HepG2 (cell line): ENCODE measurements at regions not wholly inside any gene's neighbourhood (a gene's known extent, or its start where the extent isn't known, plus 50 kb on each side); places are given as distances from the start of the nearest gene placed in this dataset.
A peak's percentile ranks its signal among the peaks of the same experiment; 100 is the strongest.

Experiments
- ATAC-seq: fragments of 200-7000 bp; cut with Tn5 transposase; 3 replicates; pipeline ENCODE4 v1.9.1; 2020; ENCODE audit warnings: mild to moderate bottlenecking, moderate library complexity
- BruUV-seq: library from RNA; stranded (reverse); fragments of 400-500 nt; replicated peaks from 2 replicates; lab custom pipeline; 2021; lab: Mats Ljungman, UMichigan
- CTCF ChIA-PET: fragments of 300-600 bp; formaldehyde crosslinking; extraction: SDS; loops from one replicate; lab custom pipeline; 2021; ENCODE audit warnings: low total read pairs, inconsistent platforms, low intra/inter-chr PET ratio; lab: Yijun Ruan, JAX
- POLR2A ChIA-PET: fragments of 350-600 bp; sonication (Branson Sonifier 250); formaldehyde crosslinking; loops from one replicate; lab custom pipeline; 2020; ENCODE audit warnings: antibody characterized with exemption, inconsistent platforms; lab: Yijun Ruan, JAX
- DNase-seq: peaks from one replicate; pipeline ENCODE4 v3.0.0-alpha.2; 2015; ENCODE audit warnings: low spot score
- FAIRE-seq: peaks from 3 replicates; lab custom pipeline; 2011; peaks lifted over from hg19 to GRCh38; lab: Jason Lieb, UNC
- H2AFZ ChIP-seq: one replicate; pipeline ENCODE4 v1.6.1; 2011; ENCODE audit warnings: low read length, inconsistent platforms
- H3K27ac ChIP-seq: fragments of 300-600 bp; 3 replicates; pipeline ENCODE4 v1.8.0; 2011; ENCODE audit warnings: mixed run types, mild to moderate bottlenecking, mixed read lengths, low read length, inconsistent platforms; ENCODE audit not compliant: insufficient read depth; ENCODE audit errors: extremely low read length
- H3K27me3 ChIP-seq, 2 experiments: fragments of 200-600 bp in 1 of 2; 2 replicates in 1 of 2; 3 replicates in 1 of 2; pipeline versions ENCODE4 v1.6.0 to v1.8.0; 2011; ENCODE audit warnings: low read length in 2 of 2, mild to moderate bottlenecking in 2 of 2, moderate library complexity in 2 of 2, inconsistent platforms in 1 of 2; ENCODE audit not compliant: insufficient read depth in 2 of 2, control insufficient read depth in 1 of 2
- H3K36me3 ChIP-seq, 2 experiments: fragments of 200-600 bp in 1 of 2; replicated peaks in 1 of 2; 2 replicates in 1 of 2; 3 replicates in 1 of 2; pipeline versions ENCODE4 v1.5.1 to v1.8.0; 2011; ENCODE audit warnings: low read length in 2 of 2, inconsistent platforms in 1 of 2; ENCODE audit not compliant: insufficient read depth in 2 of 2, control insufficient read depth in 1 of 2
- H3K4me1 ChIP-seq: 2 replicates; pipeline ENCODE4 v1.5.1; 2012; ENCODE audit warnings: low read length, inconsistent platforms; ENCODE audit not compliant: insufficient read depth
- H3K4me2 ChIP-seq: 2 replicates; pipeline ENCODE4 v1.6.0; 2011; ENCODE audit warnings: low read depth, low read length, inconsistent platforms
- H3K4me3 ChIP-seq, 3 experiments: fragments of 200-600 bp in 1 of 3; sonication (generic), shearing (Covaris generic) in 1 of 3; replicated peaks in 1 of 3; 2 replicates each; pipeline ENCODE4 v1.5.1; 2011 to 2016; ENCODE audit warnings: low read length in 3 of 3, inconsistent platforms in 2 of 3, low read depth in 2 of 3, mild to moderate bottlenecking in 2 of 3, control low read depth in 1 of 3, mixed read lengths in 1 of 3; ENCODE audit not compliant: insufficient read depth in 1 of 3
- H3K79me2 ChIP-seq: one replicate; pipeline ENCODE4 v1.6.1; 2011; ENCODE audit warnings: low read length, inconsistent platforms; ENCODE audit not compliant: insufficient read depth
- H3K9ac ChIP-seq: 2 replicates; pipeline ENCODE4 v1.6.0; 2011; ENCODE audit warnings: mild to moderate bottlenecking, low read depth, low read length, inconsistent platforms; ENCODE audit not compliant: insufficient read depth
- H3K9me3 ChIP-seq: 2 replicates; pipeline ENCODE4 v1.5.1; 2012; ENCODE audit warnings: mild to moderate bottlenecking, low read length
- H4K20me1 ChIP-seq: 2 replicates; pipeline ENCODE4 v1.6.0; 2011; ENCODE audit warnings: inconsistent platforms, mild to moderate bottlenecking, low read length, moderate library complexity; ENCODE audit not compliant: insufficient read depth
- GPN1 ChIP-seq: sonication (generic); formaldehyde crosslinking; IDR thresholded peaks from 2 replicates; pipeline ENCODE4 v1.5.1; 2020; ENCODE audit warnings: missing genetic modification reagents, borderline replicate concordance
- MNT ChIP-seq: fragments of 450-650 bp; IDR thresholded peaks from 2 replicates; pipeline ENCODE4 v1.6.1; 2016
- PREB ChIP-seq: sonication (generic); formaldehyde crosslinking; IDR thresholded peaks from 2 replicates; pipeline ENCODE4 v1.4.0; 2020; ENCODE audit warnings: missing genetic modification reagents
- SMAD1 ChIP-seq: sonication (generic); formaldehyde crosslinking; IDR thresholded peaks from 2 replicates; pipeline ENCODE4 v1.4.0; 2020; ENCODE audit warnings: missing genetic modification reagents, low read depth, mild to moderate bottlenecking, borderline replicate concordance
- SNAPC4 ChIP-seq: sonication (generic); formaldehyde crosslinking; IDR thresholded peaks from 2 replicates; pipeline ENCODE4 v1.4.0; 2020; ENCODE audit warnings: mild to moderate bottlenecking, missing genetic modification reagents
- ZNF670 ChIP-seq: sonication (generic); formaldehyde crosslinking; IDR thresholded peaks from 2 replicates; pipeline ENCODE4 v1.8.0; 2022; ENCODE audit warnings: mild to moderate bottlenecking, missing genetic modification reagents, borderline replicate concordance
- WGBS: methylation state at CpG from one replicate; pipeline ENCODE4 v1.1.6; 2017; ENCODE audit warnings: low lambda C conversion rate; 5-methylcytosine and 5-hydroxymethylcytosine counted together
- in situ Hi-C: cut with HindIII; loops from 2 replicates; pipeline ENCODE4 v1.10.0; 2017; ENCODE audit warnings: low pct_unique_long_range_greater_than_20kb; ENCODE audit not compliant: extremely low pct_ligation_motif_present
- intact Hi-C: fragments of 100-400 bp; cut with micrococcal nuclease; formaldehyde crosslinking; loops from one replicate; pipeline ENCODE4 v1.10.0; 2022; ENCODE audit not compliant: unreplicated experiment
- TF ChIP-seq, protein P1 (sequence below): sonication (generic); formaldehyde crosslinking; conservative IDR thresholded peaks from 2 replicates; pipeline ENCODE4 v1.8.0; 2022; ENCODE audit warnings: low read depth, missing genetic modification reagents
- TF ChIP-seq, protein P2 (sequence below): fragments of 450-650 bp; IDR thresholded peaks from 2 replicates; pipeline ENCODE4 v1.6.1; 2017; ENCODE audit warnings: mild to moderate bottlenecking

DNA sequence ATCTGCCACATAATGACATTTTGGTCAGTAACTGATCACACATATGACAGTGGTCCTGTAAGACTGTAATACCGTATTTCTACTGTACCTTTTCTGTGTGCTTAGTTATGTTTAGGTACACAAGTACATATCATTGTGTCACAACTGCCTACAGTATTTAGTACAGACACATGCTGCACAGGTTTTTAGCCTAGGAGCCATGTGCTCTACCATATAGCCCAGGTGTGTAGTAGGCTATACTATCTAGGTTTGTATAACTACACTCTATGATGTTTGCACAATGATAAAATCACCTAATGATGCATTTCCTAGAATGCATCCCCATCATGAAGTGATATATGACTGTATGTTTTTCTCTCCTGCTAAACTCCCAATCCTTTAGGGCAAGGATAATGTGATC is 61.2 kb upstream of the MIR17HG start:
- Histone ChIP-seq H3K4me2 (no peak overlapping the region), H3K79me2 (no peaks in the 10 kb centered on the region)
- POLR2A ChIA-PET: no interaction called here
- TF ChIP-seq MNT (peak; percentile 82), SNAPC4 (CRISPR knock-in tag) (no peak), SMAD1 (no peak), GPN1 (CRISPR knock-in tag) (no peak), PREB (CRISPR knock-in tag) (no peak), ZNF670 (CRISPR knock-in tag) (no peak)
- TF ChIP-seq, protein P1, sequence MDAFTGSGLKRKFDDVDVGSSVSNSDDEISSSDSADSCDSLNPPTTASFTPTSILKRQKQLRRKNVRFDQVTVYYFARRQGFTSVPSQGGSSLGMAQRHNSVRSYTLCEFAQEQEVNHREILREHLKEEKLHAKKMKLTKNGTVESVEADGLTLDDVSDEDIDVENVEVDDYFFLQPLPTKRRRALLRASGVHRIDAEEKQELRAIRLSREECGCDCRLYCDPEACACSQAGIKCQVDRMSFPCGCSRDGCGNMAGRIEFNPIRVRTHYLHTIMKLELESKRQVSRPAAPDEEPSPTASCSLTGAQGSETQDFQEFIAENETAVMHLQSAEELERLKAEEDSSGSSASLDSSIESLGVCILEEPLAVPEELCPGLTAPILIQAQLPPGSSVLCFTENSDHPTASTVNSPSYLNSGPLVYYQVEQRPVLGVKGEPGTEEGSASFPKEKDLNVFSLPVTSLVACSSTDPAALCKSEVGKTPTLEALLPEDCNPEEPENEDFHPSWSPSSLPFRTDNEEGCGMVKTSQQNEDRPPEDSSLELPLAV (CRISPR knock-in tag): no peak
- TF ChIP-seq, protein P2, sequence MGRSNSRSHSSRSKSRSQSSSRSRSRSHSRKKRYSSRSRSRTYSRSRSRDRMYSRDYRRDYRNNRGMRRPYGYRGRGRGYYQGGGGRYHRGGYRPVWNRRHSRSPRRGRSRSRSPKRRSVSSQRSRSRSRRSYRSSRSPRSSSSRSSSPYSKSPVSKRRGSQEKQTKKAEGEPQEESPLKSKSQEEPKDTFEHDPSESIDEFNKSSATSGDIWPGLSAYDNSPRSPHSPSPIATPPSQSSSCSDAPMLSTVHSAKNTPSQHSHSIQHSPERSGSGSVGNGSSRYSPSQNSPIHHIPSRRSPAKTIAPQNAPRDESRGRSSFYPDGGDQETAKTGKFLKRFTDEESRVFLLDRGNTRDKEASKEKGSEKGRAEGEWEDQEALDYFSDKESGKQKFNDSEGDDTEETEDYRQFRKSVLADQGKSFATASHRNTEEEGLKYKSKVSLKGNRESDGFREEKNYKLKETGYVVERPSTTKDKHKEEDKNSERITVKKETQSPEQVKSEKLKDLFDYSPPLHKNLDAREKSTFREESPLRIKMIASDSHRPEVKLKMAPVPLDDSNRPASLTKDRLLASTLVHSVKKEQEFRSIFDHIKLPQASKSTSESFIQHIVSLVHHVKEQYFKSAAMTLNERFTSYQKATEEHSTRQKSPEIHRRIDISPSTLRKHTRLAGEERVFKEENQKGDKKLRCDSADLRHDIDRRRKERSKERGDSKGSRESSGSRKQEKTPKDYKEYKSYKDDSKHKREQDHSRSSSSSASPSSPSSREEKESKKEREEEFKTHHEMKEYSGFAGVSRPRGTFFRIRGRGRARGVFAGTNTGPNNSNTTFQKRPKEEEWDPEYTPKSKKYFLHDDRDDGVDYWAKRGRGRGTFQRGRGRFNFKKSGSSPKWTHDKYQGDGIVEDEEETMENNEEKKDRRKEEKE: no peak
- TF ChIP-seq, all 625 proteins: peak for 1
- intact Hi-C loops (no loop called here), in situ Hi-C loops (no loop called here)
- H3K4me3 ChIP-seq: no peak overlapping the region
- H3K4me1 ChIP-seq: no peaks in the 10 kb centered on the region
- CTCF ChIA-PET: no interaction called here
- DNase-seq (no peak), ATAC-seq (no peak), FAIRE-seq (no peak)
- 4% methylated on average over 1 of the region's 1 CpG for WGBS
- no TSS peak for BruUV-seq
- no peaks in the 10 kb centered on the region for H3K9me3 ChIP-seq
- no peaks in the 10 kb centered on the region for H4K20me1 ChIP-seq
- no peak overlapping the region for H3K27ac ChIP-seq
- H3K9ac ChIP-seq: no peak overlapping the region
- no peaks in the 10 kb centered on the region for H3K36me3 ChIP-seq
- no peak overlapping the region for H2AFZ ChIP-seq
- H3K27me3 ChIP-seq: peaks cover 0 to 3% of the 10 kb centered on the region in 2 experiments; a peak in 2 of 5 replicates
